ENCODE measurements at regions not wholly inside any gene's neighbourhood (a gene's known extent, or its start where the extent isn't known, plus 50 kb on each side); places are given as distances from the start of the nearest gene placed in this dataset.
"Not testable (repeated sequence)": the region's sequence is repeated elsewhere in the genome, so short reads cannot be mapped to it uniquely, and the experiment has no call there.

DNA sequence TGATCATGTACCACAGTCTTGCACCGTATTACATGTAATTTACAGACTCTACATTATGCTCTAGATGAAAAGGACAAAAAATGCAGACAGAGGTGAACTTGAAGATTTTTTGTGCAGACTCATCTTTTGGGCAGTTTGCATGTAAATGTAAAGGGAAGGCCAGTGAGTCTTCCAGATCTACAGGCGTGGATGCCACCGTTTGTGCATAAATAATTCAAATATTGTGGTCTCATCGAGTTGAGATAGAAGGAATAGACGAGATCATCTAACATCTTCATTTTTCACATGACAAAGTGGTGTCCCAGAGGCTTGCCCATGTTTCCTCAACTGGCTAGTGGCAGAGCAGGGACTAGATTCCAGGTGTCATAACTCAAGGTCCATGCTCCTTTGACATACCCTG lies 125.2 kb downstream of the ALX1 start:
- Histone ChIP-seq H3K27ac (peak overlapping the region; percentile 95), H3K4me1 (peaks cover 30% of the 10 kb centered on the region), H3K4me3 (peak overlapping the region; percentile 36), H3K36me3 (no peaks in the 10 kb centered on the region), H3K9me3 (replicated peaks) (peaks cover 3% of the 10 kb centered on the region; the same call in 1 of the 2 replicates), H3K27me3 (no peaks in the 10 kb centered on the region)
- peak; percentile 17 to 44 for DNase-seq

DNA sequence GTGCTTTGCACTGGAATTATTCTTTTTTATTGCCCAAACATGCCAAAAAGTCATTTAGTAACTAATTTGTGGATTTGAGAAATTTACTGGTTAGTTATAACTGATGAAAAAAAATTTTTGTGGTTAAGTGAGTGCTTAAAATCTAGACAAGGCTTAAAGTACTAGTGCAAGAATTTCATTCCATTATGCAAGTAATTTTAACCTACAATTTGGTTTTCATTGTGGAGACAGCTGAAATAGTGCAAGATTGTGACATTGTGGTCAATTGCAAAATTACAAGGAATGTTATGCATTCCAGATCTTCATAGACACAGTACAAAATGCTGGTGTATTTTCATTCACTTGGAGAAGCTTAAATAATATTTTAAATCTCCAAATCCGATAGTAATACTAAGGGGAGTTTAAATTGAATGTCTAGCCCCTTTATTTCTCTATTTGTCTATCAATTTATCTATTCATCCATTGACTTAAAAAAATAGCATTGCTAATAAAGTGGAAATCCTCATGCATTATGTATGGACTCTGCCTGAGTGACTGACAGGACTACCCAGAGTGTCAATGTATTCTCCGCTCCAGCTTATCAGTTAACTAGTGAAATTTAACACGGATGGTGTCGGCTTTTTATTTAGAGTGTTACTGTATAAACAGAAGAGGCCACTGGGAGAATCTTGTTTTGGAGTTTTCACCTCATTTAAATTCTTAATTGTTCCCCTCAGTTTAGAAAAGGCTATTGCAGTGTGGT lies 125.9 kb downstream of the ALX1 start:
- H3K36me3 ChIP-seq: no peaks in the 10 kb centered on the region
- DNase-seq: peak; percentile 23 to 73
- H3K27ac ChIP-seq: peak overlapping the region; percentile 95
- peaks cover 30% of the 10 kb centered on the region for H3K4me1 ChIP-seq
- peaks cover 3% of the 10 kb centered on the region; the same call in 1 of the 2 replicates for H3K9me3 ChIP-seq (replicated peaks)
- no peaks in the 10 kb centered on the region for H3K27me3 ChIP-seq
- peak overlapping the region; percentile 36 for H3K4me3 ChIP-seq

DNA sequence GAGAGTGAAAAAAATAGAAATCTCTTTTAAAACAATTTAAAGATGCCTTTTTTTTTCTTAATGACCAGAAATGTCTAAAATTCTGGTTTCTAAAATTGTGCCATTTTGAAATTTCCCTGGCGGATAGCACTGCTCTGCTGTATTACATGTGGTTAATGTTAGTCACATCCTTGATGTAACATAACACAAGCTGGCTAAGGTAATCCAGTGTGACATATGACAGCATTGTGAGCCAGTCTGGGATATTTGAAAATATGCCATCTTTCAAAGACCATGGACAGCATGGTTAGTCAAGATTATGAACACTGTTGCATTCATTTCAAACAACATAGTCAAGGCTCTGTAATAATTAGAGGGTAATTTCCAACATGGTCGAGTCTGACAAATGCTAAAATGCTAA lies 133.2 kb downstream of the ALX1 start:
- Histone ChIP-seq H3K9me3 (replicated peaks) (no peaks in the 10 kb centered on the region), H3K27ac (0 out of 2 replicates have a peak overlapping the region, but pooled peaks have one; percentile 3), H3K4me3 (no peak overlapping the region), H3K4me1 (peaks cover 9% of the 10 kb centered on the region), H3K36me3 (no peaks in the 10 kb centered on the region), H3K27me3 (no peaks in the 10 kb centered on the region)
- DNase-seq: peak in 1 of 2 experiments; percentile 24

DNA sequence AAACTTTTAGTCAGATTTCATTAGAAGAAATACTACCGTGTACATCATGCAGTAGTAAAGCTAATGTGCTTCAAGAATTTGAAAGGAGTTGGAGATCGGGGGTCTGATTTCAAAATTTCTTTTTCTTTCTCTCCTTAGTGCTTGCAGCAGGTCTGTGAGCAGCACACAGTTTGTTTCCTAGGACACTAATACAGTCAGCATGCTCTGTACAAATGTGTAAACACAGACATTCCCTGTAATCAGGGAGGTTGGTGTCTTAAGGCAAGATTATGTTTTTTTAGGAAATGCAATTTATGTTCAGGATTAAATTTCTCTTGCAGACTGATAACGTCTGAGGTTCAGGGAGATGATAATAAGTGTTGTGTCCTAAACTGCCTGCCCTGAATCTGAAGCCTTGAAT lies 142.7 kb downstream of the ALX1 start:
- no peaks in the 10 kb centered on the region for H3K36me3 ChIP-seq
- no peaks in the 10 kb centered on the region for H3K9me3 ChIP-seq (replicated peaks)
- no peak overlapping the region for H3K27ac ChIP-seq
- DNase-seq: peak in 1 of 2 experiments; percentile 5
- no peak overlapping the region for H3K4me3 ChIP-seq
- H3K4me1 ChIP-seq: 0 out of 2 replicates have a peak, but pooled peaks cover 3% of the 10 kb centered on the region
- H3K27me3 ChIP-seq: no peaks in the 10 kb centered on the region

DNA sequence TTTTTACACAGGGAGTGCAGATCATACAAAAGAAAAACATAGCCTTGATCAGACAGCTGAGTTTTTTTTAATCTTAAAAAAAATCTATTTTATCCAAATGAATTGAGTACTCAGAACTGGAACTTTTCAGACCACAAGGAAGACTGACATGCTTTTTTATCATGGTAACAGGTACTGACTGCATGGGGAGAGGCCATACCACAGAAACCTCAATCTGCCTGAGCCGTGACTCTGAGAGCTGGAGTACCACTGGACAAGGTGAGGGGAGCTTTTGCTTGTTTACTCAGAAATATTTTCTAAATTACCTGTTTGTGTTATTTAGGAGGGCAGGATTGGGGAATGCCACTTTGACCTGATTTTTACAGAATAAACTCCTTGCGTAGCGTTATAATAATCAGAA lies 143.9 kb downstream of the ALX1 start:
- H3K9me3 ChIP-seq (replicated peaks): no peaks in the 10 kb centered on the region
- no peaks in the 10 kb centered on the region for H3K27me3 ChIP-seq
- H3K36me3 ChIP-seq: no peaks in the 10 kb centered on the region
- DNase-seq: no peak
- H3K4me1 ChIP-seq: 0 out of 2 replicates have a peak, but pooled peaks cover 3% of the 10 kb centered on the region
- no peak overlapping the region for H3K4me3 ChIP-seq
- H3K27ac ChIP-seq: no peak overlapping the region

DNA sequence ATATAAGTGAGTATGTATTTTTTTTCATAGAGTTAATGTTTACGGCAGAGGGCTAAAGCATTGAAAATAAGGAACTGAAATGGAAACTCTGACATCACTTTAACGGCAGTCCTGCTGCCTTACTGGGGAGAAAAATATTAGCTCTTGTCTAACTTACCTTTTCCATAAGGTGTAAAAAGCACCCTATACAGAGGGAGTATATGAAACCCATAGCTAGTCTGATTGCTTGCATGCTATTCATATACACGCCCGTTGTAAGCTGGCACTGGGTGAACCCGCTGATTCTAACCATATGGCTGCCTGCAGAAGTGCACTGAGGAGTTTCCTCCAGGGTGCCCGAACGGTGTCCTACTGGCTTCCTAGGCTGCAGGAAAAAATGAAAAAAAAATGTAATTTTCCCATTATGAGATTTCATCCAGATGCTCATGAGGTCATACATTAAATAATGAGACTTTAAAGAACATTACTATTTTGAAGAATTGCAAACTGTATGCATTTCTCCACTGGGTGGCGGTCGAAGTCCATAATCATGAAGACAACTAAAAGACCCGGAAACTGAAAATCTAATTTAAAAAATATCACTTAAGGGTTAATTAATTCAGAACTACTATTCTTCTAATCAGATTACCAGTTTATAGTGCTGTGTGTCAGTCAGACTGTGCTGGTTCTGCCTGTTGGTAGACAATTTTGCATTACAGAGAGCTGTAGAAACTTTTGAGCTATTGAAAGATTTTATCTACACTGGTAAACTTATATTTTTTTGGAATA lies 144.7 kb downstream of the ALX1 start:
- H3K27me3 ChIP-seq: no peaks in the 10 kb centered on the region
- no peaks in the 10 kb centered on the region for H3K36me3 ChIP-seq
- DNase-seq: no peak
- no peak overlapping the region for H3K27ac ChIP-seq
- no peak overlapping the region for H3K4me3 ChIP-seq
- no peaks in the 10 kb centered on the region for H3K9me3 ChIP-seq (replicated peaks)
- 0 out of 2 replicates have a peak, but pooled peaks cover 3% of the 10 kb centered on the region for H3K4me1 ChIP-seq

DNA sequence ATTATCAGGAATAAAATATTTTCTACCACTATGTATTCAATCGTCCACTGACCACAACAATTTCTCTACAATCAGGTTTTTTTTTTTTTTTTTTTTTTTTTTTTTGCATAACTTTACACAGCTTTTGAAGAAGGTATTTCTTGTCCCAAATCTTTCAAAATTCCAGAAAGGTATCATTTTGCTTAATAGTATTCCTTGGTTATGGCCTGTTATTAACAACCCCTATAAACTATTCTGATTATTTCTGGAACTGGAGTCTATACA lies 145.3 kb downstream of the ALX1 start:
- Histone ChIP-seq H3K4me3 (no peak overlapping the region), H3K9me3 (replicated peaks) (no peaks in the 10 kb centered on the region), H3K27me3 (no peaks in the 10 kb centered on the region), H3K4me1 (0 out of 2 replicates have a peak, but pooled peaks cover 3% of the 10 kb centered on the region), H3K27ac (no peak overlapping the region), H3K36me3 (no peaks in the 10 kb centered on the region)
- no peak for DNase-seq

DNA sequence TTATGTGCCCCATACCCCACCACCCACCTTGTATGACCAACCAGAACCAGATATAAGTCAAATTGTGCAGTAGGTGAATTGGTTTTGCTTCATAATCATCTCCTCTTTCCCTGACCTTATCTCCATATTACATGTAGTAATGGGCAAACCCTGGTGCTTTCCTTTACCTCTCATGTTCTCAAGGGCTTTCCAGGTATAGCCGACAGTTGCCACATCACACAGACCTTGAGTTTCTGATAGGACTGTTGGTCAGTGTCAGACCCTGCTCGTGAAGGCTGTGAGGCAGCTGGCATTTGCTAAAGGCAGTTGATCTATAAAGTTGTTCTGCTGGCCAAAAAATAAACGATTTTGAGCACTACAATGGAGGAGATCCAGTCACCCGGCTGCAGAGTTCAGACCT lies 145.9 kb downstream of the ALX1 start:
- no peak for DNase-seq
- H3K4me3 ChIP-seq: no peak overlapping the region
- H3K9me3 ChIP-seq (replicated peaks): no peaks in the 10 kb centered on the region
- H3K27ac ChIP-seq: no peak overlapping the region
- H3K36me3 ChIP-seq: no peaks in the 10 kb centered on the region
- H3K4me1 ChIP-seq: 0 out of 2 replicates have a peak, but pooled peaks cover 3% of the 10 kb centered on the region
- H3K27me3 ChIP-seq: no peaks in the 10 kb centered on the region

DNA sequence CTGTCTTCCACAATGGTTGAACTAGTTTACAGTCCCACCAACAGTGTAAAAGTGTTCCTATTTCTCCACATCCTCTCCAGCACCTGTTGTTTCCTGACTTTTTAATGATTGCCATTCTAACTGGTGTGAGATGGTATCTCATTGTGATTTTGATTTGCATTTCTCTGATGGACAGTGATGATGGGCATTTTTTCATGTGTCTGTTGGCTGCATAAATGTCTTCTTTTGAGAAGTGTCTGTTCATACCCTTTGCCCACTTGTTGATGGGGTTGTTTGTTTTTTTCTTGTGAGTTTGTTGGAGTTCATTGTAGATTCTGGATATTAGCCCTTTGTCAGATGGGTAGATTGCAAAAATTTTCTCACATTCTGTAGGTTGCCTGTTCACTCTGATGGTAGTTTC lies 153.1 kb downstream of the ALX1 start:
- not testable (repeated sequence) for H3K4me1 ChIP-seq; DNase-seq; H3K27me3 ChIP-seq; H3K27ac ChIP-seq; H3K4me3 ChIP-seq; H3K36me3 ChIP-seq; H3K9me3 ChIP-seq (replicated peaks)

DNA sequence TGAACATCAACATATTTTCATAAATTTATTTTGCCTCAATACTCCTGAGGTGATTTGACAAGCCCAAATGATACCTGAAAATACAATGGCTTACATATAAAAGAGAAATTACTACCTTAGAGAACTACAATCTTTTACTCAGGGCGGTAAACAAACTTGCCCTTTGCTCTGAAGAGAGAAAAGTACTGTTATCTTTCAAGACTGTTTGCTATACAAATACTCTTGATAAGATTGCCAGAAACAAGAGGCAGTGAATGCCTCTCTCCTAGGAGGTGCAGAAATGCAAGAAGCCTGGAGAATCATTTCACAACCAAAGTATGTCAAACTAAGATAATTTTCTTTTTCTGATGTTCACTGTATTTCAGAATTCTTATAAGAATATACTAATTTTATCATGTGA lies 160.3 kb downstream of the ALX1 start:
- H3K27ac ChIP-seq: no peak overlapping the region
- no peak overlapping the region for H3K4me3 ChIP-seq
- 0 out of 2 replicates have a peak, but pooled peaks cover 3% of the 10 kb centered on the region for H3K9me3 ChIP-seq (replicated peaks)
- no peaks in the 10 kb centered on the region for H3K36me3 ChIP-seq
- H3K27me3 ChIP-seq: no peaks in the 10 kb centered on the region
- DNase-seq: no peak
- H3K4me1 ChIP-seq: no peaks in the 10 kb centered on the region

DNA sequence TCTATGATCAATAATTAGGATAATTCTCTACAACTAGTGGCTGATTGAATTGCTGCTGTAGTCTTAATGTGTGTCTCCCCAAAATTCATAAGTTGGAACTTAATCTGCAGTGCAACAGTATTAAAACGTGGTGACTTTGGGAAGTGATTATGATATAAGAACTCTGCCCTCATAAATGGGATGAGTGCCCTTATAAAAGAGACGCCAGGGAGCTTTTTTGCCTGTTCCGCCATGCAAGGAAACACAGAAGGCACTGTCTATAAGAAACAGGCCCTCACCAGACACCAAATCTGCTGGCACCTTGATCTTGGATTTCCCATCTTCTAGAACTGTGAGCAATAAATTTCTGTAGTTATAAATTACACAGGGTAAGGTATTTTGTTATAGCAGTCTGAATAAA lies 161.0 kb downstream of the ALX1 start:
- Histone ChIP-seq H3K36me3 (no peaks in the 10 kb centered on the region), H3K4me1 (no peaks in the 10 kb centered on the region), H3K9me3 (replicated peaks) (0 out of 2 replicates have a peak, but pooled peaks cover 3% of the 10 kb centered on the region), H3K4me3 (no peak overlapping the region), H3K27ac (no peak overlapping the region), H3K27me3 (no peaks in the 10 kb centered on the region)
- no peak for DNase-seq

DNA sequence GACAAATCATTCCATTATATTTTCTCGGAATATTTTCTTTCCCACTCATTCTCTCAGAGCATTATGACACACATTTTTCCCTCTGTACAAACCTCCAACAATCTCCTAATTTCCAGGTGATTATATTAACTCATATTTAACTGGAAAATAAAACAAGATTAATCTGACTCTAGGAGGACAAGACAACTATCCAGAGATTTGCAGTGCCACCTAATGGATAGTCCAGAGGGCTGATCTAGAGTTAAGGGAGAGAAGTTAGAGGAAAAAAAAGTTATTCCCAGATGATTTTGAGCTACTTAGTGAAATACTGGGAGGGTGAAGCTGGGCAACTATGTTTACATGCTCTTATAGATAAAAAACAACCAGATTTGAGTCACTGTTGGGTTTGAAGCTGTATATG lies 161.7 kb downstream of the ALX1 start:
- Histone ChIP-seq H3K27me3 (no peaks in the 10 kb centered on the region), H3K4me3 (no peak overlapping the region), H3K9me3 (replicated peaks) (0 out of 2 replicates have a peak, but pooled peaks cover 3% of the 10 kb centered on the region), H3K27ac (no peak overlapping the region), H3K36me3 (no peaks in the 10 kb centered on the region), H3K4me1 (no peaks in the 10 kb centered on the region)
- peak; percentile 19 to 59 for DNase-seq

DNA sequence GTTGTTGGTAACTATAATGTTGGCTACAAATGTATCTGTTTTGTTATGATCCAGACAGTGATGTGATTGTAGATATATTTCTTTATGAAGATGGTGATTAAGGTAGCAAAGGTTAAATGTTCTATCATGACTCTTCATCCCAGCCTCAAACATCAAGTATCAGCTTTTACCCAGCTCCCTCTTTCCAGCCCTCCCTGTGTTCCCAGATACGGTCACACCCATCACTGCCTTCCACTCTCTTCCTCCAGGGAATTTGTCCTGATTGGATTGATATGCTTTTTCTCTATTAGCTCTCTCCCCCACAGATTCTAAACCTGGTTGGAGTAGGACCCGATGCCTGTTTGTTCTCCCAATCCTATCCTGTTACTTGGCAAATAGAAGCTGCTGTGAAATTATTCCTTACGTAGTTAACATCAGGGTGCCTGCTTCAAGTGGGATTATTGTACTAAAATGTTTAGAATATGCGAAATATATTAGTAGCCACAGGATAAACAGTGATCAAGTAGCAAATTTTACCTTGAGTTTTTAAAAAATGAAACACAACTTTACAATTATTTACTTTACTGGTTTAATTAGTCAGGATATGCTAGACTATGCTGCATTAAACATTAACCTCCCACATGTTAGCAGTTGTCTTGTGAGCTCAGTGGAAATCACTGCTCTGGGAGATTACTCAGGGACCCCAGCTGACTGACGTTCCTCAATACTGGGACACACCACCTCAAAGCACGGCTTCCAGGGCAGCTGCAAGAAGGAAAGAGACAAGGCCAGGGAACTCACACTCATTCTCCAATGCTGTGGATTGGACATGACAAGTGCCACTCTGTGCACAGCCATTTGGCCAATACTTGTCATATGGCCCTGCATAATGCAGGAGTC lies 165.3 kb downstream of the ALX1 start:
- Histone ChIP-seq H3K27ac (no peak overlapping the region), H3K4me1 (no peaks in the 10 kb centered on the region), H3K4me3 (no peak overlapping the region), H3K36me3 (no peaks in the 10 kb centered on the region), H3K9me3 (replicated peaks) (no peaks in the 10 kb centered on the region), H3K27me3 (no peaks in the 10 kb centered on the region)
- DNase-seq: peak; percentile 35 to 41

DNA sequence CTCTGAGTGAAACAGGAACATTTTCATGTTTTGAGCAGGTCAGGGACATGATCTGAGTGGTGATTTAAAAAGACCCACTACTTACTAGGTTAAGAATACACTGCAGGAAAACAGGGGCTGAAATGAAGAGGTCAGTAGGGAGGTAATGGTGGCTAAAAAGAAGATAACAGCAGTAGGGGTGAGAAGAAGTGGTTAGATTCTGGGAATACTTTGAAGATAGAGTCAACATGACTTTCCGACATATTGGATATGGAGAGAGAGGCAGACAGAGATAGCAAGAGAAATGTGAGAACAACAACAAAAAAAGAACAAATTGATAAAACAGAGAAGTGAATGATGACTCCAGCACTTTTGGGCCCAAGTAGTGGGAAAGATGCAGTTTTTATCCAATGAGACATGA lies 168.0 kb downstream of the ALX1 start:
- Histone ChIP-seq H3K27me3 (no peaks in the 10 kb centered on the region), H3K27ac (no peak overlapping the region), H3K36me3 (no peaks in the 10 kb centered on the region), H3K4me3 (no peak overlapping the region), H3K9me3 (replicated peaks) (no peaks in the 10 kb centered on the region), H3K4me1 (no peaks in the 10 kb centered on the region)
- no peak for DNase-seq
